ENCODE measurements at regions not wholly inside any gene's neighbourhood (a gene's known extent, or its start where the extent isn't known, plus 50 kb on each side); places are given as distances from the start of the nearest gene placed in this dataset.
"Not testable (repeated sequence)": the region's sequence is repeated elsewhere in the genome, so short reads cannot be mapped to it uniquely, and the experiment has no call there.

DNA sequence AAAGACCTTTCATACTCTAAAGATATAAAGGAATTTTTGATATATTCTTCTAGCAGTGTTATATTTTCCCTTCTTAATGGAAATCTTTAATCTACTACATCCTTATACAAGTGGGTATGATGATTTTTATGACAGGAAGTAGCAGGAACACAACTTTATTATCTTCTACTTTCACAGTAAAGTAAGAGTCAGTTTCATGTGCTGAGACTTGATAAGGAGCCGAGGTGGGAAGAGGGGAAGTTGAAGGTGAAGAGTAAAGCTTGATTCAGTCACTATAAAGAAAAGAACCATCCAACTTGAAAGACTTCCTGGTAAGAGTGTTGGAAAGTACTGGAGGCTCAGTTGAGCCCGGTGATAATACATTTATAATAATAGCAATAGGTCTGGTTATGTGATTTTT lies 82.1 kb upstream of the PTH start:
- intact Hi-C loops (cut with micrococcal nuclease): no loop called here
- TF ChIP-seq, protein P1, sequence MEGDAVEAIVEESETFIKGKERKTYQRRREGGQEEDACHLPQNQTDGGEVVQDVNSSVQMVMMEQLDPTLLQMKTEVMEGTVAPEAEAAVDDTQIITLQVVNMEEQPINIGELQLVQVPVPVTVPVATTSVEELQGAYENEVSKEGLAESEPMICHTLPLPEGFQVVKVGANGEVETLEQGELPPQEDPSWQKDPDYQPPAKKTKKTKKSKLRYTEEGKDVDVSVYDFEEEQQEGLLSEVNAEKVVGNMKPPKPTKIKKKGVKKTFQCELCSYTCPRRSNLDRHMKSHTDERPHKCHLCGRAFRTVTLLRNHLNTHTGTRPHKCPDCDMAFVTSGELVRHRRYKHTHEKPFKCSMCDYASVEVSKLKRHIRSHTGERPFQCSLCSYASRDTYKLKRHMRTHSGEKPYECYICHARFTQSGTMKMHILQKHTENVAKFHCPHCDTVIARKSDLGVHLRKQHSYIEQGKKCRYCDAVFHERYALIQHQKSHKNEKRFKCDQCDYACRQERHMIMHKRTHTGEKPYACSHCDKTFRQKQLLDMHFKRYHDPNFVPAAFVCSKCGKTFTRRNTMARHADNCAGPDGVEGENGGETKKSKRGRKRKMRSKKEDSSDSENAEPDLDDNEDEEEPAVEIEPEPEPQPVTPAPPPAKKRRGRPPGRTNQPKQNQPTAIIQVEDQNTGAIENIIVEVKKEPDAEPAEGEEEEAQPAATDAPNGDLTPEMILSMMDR (IDR thresholded peaks at IDR 0.05; ENCODE audit: unreplicated experiment): no peak
- Mint-ChIP-seq H3K4me3 (ENCODE audit: unreplicated experiment) (no peak overlapping the region), H3K4me1 (ENCODE audit: insufficient read depth, unreplicated experiment) (no peaks in the 10 kb centered on the region), H3K27ac (ENCODE audit: low read depth, unreplicated experiment) (no peak overlapping the region), H3K36me3 (ENCODE audit: insufficient read depth, unreplicated experiment) (peaks cover 6% of the 10 kb centered on the region), H3K9me3 (ENCODE audit: unreplicated experiment) (peaks cover 9% of the 10 kb centered on the region), H3K27me3 (ENCODE audit: insufficient read depth, unreplicated experiment) (peaks cover 44% of the 10 kb centered on the region)
- CTCF ChIA-PET: no interaction called here
- no TSS peak for BruUV-seq (replicated peaks)
- no peak for DNase-seq (ENCODE audit: unreplicated experiment)
- POLR2A ChIA-PET: no interaction called here

DNA sequence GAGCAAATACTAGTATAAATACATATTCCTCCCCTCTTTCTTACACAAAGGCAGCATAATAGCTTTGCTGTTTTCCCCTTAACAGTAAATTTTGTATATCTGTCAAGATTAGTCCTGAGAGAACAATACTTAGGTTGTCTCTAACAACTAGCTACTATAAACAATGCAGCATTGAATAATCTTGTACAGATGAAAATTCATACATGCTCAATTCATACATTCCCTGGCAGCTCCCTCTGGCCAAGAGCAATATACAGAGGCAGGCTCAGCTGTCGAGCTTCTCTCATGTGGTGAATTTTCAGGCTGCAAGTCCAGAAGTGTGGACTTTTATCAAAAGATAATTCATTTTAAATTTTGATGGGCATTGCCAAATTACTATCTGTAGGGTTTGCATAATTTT lies 81.2 kb upstream of the PTH start:
- Mint-ChIP-seq H3K27ac (ENCODE audit: low read depth, unreplicated experiment) (no peak overlapping the region), H3K36me3 (ENCODE audit: insufficient read depth, unreplicated experiment) (peaks cover 6% of the 10 kb centered on the region), H3K4me1 (ENCODE audit: insufficient read depth, unreplicated experiment) (no peaks in the 10 kb centered on the region), H3K9me3 (ENCODE audit: unreplicated experiment) (peaks cover 9% of the 10 kb centered on the region), H3K27me3 (ENCODE audit: insufficient read depth, unreplicated experiment) (peaks cover 53% of the 10 kb centered on the region), H3K4me3 (ENCODE audit: unreplicated experiment) (no peak overlapping the region)
- no TSS peak for BruUV-seq (replicated peaks)
- TF ChIP-seq, protein P1 (IDR thresholded peaks at IDR 0.05; ENCODE audit: unreplicated experiment): no peak
- no peak for DNase-seq (ENCODE audit: unreplicated experiment)
- intact Hi-C loops (cut with micrococcal nuclease): no loop called here
- POLR2A ChIA-PET: no interaction called here
- CTCF ChIA-PET: no interaction called here

DNA sequence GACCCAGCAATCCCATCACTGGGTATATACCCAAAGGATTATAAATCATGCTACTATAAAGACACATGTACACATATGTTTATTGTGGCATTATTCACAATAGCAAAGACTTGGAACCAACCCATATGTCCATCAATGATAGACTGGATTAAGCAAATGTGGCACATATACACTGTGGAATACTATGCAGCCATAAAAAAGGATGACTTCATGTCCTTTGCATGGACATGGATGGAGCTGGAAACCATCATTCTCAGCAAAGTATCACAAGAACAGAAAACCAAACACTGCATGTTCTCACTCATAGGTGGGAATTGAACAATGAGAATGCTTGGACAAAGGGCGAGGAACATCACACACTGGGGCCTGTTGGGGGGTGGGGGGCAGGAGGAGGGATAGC lies 79.6 kb upstream of the PTH start:
- BruUV-seq (replicated peaks); POLR2A ChIA-PET; H3K9me3 Mint-ChIP-seq (ENCODE audit: unreplicated experiment); intact Hi-C loops (cut with micrococcal nuclease); CTCF ChIA-PET; DNase-seq (ENCODE audit: unreplicated experiment); H3K4me3 Mint-ChIP-seq (ENCODE audit: unreplicated experiment); H3K4me1 Mint-ChIP-seq (ENCODE audit: insufficient read depth, unreplicated experiment); H3K27ac Mint-ChIP-seq (ENCODE audit: low read depth, unreplicated experiment); H3K36me3 Mint-ChIP-seq (ENCODE audit: insufficient read depth, unreplicated experiment): not testable (repeated sequence)
- peaks cover 62% of the 10 kb centered on the region for H3K27me3 Mint-ChIP-seq (ENCODE audit: insufficient read depth, unreplicated experiment)

DNA sequence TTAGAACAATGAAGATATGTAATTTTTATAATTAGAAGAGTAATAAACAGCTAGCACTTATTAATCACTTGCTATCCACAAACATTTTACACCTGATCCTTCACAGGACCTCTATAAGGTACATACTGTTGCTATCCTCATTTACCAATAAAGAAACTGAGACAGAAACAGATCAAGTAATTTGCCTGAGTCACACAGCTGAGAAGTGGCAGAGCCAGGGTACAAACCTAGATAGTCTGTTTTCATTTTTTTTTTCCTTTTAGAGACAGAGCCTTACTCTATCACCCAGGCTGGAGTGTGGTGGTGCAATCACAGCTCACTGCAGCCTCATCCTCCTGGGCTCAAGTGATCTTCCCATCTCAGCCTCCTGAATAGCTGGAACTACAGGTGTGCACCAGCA lies 71.8 kb upstream of the PTH start:
- BruUV-seq (replicated peaks): no TSS peak
- no peaks in the 10 kb centered on the region for H3K4me1 Mint-ChIP-seq (ENCODE audit: insufficient read depth, unreplicated experiment)
- ChIA-PET POLR2A (no interaction called here), CTCF (no interaction called here)
- no peaks in the 10 kb centered on the region for H3K36me3 Mint-ChIP-seq (ENCODE audit: insufficient read depth, unreplicated experiment)
- intact Hi-C loops (cut with micrococcal nuclease): no loop called here
- no peak for DNase-seq (ENCODE audit: unreplicated experiment)
- no peak overlapping the region for H3K4me3 Mint-ChIP-seq (ENCODE audit: unreplicated experiment)
- H3K27me3 Mint-ChIP-seq (ENCODE audit: insufficient read depth, unreplicated experiment): peaks cover 47% of the 10 kb centered on the region
- TF ChIP-seq, protein P1 (IDR thresholded peaks at IDR 0.05; ENCODE audit: unreplicated experiment): no peak
- no peak overlapping the region for H3K27ac Mint-ChIP-seq (ENCODE audit: low read depth, unreplicated experiment)
- H3K9me3 Mint-ChIP-seq (ENCODE audit: unreplicated experiment): no peaks in the 10 kb centered on the region

DNA sequence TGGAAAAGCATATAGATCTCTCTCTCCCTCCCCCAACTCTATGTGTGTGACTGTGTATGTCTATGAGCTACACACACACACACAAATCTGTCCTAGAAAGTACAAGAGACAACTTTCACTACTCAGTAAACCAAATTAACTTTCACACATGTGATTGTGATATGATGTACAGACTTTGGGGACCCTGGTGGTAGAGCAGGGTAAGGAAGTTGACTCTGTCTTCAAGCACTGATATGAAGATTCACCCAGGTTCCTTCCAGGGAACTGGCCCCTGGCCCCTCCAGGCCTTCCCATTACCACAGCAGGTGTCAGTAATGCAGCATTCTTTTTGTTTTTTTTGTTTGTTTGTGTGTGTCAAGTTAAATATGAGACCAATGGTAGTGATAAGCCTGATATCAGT lies 66.1 kb upstream of the PTH start:
- no peak overlapping the region for H3K27ac Mint-ChIP-seq (ENCODE audit: low read depth, unreplicated experiment)
- H3K36me3 Mint-ChIP-seq (ENCODE audit: insufficient read depth, unreplicated experiment): no peaks in the 10 kb centered on the region
- intact Hi-C loops (cut with micrococcal nuclease): no loop called here
- no peak overlapping the region for H3K4me3 Mint-ChIP-seq (ENCODE audit: unreplicated experiment)
- peaks cover 14% of the 10 kb centered on the region for H3K9me3 Mint-ChIP-seq (ENCODE audit: unreplicated experiment)
- H3K4me1 Mint-ChIP-seq (ENCODE audit: insufficient read depth, unreplicated experiment): no peaks in the 10 kb centered on the region
- BruUV-seq (replicated peaks): no TSS peak
- ChIA-PET CTCF (no interaction called here), POLR2A (no interaction called here)
- DNase-seq (ENCODE audit: unreplicated experiment): no peak
- TF ChIP-seq, protein P1 (IDR thresholded peaks at IDR 0.05; ENCODE audit: unreplicated experiment): no peak
- peaks cover 15% of the 10 kb centered on the region for H3K27me3 Mint-ChIP-seq (ENCODE audit: insufficient read depth, unreplicated experiment)

DNA sequence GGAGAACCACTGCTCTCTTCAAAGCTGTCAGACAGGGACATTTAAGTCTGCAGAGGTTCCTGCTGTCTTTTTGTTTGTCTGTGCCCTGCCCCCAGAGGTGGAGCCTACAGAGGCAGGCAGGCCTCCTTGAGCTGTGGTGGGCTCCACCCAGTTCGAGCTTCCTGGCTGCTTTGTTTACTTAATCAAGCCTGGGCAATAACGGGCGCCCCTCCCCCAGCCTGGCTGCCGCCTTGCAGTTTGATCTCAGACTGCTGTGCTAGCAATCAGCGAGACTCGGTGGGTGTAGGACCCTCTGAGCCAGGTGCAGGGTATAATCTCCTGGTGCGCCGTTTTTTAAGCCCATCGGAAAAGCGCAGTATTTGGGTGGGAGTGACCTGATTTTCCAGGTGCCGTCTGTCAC lies 64.5 kb upstream of the PTH start:
- H3K27me3 Mint-ChIP-seq (ENCODE audit: insufficient read depth, unreplicated experiment); CTCF ChIA-PET; H3K36me3 Mint-ChIP-seq (ENCODE audit: insufficient read depth, unreplicated experiment); H3K27ac Mint-ChIP-seq (ENCODE audit: low read depth, unreplicated experiment); POLR2A ChIA-PET; H3K4me3 Mint-ChIP-seq (ENCODE audit: unreplicated experiment); H3K4me1 Mint-ChIP-seq (ENCODE audit: insufficient read depth, unreplicated experiment); BruUV-seq (replicated peaks); DNase-seq (ENCODE audit: unreplicated experiment); intact Hi-C loops (cut with micrococcal nuclease): not testable (repeated sequence)
- peaks cover 14% of the 10 kb centered on the region for H3K9me3 Mint-ChIP-seq (ENCODE audit: unreplicated experiment)

Data from MCF 10A (cell line).